ENCODE measurements at regions not wholly inside any gene's neighbourhood (a gene's known extent, or its start where the extent isn't known, plus 50 kb on each side); places are given as distances from the start of the nearest gene placed in this dataset.
A peak's percentile ranks its signal among the peaks of the same experiment; 100 is the strongest.
"Not testable (repeated sequence)": the region's sequence is repeated elsewhere in the genome, so short reads cannot be mapped to it uniquely, and the experiment has no call there.

GRCh38 chr5:92760550-92760949, 820.5 kb downstream of the NR2F1-AS1 start:
- DNase-seq, result no peak

GRCh38 chr5:92758552-92758951, 822.5 kb downstream of the NR2F1-AS1 start:
- no peak for DNase-seq

- no peak for DNase-seq
Measured at GRCh38 chr5:92749943-92750342, 831.1 kb downstream of the NR2F1-AS1 start.

DNA sequence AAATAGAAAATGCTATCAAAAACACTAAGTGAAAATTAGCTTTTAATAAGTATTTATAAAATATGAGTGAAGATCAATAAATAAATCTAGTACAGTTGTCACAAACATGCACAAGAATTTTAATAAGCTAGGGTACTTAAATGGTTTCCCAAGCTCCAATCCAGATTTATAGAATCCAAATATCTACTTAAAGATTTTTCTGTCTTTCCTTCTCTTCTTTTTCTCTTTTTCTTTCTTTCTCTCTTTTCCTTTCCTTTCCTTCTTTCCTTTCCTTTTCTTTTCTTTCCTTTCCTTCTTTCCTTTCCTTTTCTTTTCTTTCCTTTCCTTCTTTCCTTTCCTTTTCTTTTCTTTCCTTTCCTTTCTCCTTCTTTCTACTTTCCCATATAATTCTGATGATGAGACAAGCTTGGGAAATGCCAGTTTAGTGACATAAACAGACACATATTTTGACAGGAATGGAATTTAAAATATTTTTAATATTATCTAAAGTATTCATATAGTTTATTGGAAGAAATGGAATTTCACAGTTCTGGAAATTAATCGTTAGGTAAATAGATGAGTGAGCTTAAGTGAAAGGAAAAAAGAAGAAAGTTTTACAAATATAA, 832.8 kb downstream of the NR2F1-AS1 start:
- DNase-seq, result no peak

- DNase-seq, result no peak
Measured at GRCh38 chr5:92741906-92742305, 839.1 kb downstream of the NR2F1-AS1 start.

GRCh38 chr5:92734211-92734940, 846.6 kb downstream of the NR2F1-AS1 start:
- DNase-seq, result no peak

GRCh38 chr5:92730486-92730885, 850.5 kb downstream of the NR2F1-AS1 start:
- DNase-seq, result no peak

GRCh38 chr5:92729088-92729487, 851.9 kb downstream of the NR2F1-AS1 start:
- DNase-seq, result no peak

DNA sequence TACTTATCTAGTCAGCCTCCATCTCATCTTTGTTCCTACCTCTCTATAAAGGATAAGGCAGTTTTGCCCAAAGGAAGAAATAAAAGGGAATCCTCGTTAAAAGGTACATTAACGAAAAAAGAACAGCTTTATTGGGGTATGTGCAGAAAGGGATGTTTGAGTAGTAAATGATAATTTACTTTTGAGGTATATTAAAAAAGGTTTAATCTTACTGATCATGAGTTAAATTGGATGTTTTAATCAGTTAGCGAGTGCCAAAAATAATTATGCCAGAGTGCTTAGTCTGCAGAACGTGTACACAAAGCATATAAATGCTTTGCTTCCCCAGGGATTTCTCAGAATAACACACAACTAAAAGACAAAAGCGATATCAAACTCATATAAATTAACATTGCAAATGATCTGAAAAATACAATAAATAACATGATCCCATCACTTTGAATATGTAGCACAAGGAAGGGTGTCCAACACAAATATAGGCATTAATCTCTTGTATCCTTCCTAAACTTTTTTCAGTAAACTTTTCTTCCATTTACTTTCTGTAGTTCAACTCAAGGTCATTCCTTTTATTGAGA, 865.0 kb downstream of the NR2F1-AS1 start:
- no peak for DNase-seq

- DNase-seq, result no peak
Measured at GRCh38 chr5:92713826-92714225, 867.2 kb downstream of the NR2F1-AS1 start.

- DNase-seq, result no peak
Measured at GRCh38 chr5:92713335-92713743, 867.7 kb downstream of the NR2F1-AS1 start.

DNA sequence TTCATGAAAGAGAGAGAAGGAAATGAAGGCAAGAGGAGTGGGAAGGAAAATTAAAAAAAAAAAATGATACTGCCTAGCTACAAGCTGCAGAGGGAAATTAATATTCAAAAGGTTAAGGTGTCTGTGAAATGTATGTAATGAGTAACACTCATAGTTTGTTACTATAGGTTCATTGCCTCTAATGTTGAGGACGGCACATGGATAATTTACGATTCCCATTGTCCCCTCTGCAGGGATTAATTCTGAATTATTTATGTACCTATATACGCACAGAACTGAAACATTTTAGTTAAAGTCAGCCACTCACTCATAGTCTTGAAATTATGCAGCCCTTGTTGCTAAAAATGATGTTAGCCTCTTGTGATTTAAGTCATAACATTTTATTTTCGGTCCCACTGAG, 869.1 kb downstream of the NR2F1-AS1 start:
- DNase-seq, result no peak

DNA sequence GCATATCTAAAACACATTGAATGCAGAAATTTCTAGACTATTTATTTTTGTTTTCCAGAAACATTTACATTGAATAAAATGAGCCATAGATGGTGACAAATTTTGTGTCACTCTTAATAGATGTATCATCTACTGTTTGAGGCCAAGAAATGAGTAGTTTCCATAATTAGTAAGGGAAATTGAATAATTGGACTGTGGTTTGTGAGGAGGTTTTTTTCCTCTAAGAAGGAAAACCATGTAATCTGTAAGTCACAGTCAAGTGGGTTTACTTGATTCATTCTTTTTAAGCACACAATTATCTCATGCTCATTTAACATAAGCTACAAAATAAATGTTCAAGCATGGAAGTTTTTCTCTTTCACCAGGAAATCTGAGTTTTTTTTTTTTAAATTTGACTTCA, 876.4 kb downstream of the NR2F1-AS1 start:
- no peak for DNase-seq

GRCh38 chr5:92703976-92704375, 877.0 kb downstream of the NR2F1-AS1 start:
- DNase-seq, result no peak

DNA sequence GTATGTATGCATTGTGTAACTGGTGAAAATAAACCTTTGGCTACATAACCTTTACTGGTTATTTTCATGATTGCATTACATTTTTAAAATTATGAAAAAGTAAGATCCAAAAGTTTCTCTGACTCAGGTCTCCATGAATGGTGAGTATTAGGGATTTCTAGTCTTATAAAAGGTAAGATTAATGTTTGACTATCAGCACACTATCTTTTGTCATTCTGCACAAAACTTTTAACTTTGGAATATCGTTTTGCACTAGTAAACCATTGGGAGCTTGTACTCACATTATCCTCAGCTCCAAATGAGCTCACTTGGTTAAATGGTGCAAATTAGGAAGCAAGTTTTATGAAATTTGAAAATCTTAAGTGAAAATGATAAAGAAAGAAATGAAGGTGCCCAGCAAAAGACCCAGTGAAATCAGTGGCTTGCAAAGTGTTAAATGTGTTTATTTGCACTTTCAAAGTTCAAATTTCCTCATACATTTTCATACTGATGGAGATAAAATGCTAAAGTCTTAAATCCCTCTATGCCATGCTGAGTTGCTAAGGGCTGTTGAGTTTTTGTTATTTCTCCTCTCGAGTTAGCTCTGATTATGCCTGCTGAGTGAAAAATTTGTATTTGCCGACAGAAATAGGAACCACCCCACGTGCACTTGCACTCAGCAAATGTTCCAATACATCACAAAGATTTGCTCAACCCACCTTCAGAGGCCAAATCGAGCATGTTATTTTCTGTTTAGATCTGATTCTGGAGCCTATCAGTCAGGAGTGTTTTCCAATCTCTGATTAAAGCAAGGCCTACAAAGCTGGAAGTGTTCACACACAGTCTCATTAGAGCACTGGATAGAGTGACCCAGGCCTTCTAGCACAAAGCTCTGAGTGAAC, 885.7 kb downstream of the NR2F1-AS1 start:
- DNase-seq, result no peak

GRCh38 chr5:92694067-92694466, 887.0 kb downstream of the NR2F1-AS1 start:
- no peak for DNase-seq

- not testable (repeated sequence) for DNase-seq
Measured at GRCh38 chr5:92691955-92692354, 889.1 kb downstream of the NR2F1-AS1 start.

DNA sequence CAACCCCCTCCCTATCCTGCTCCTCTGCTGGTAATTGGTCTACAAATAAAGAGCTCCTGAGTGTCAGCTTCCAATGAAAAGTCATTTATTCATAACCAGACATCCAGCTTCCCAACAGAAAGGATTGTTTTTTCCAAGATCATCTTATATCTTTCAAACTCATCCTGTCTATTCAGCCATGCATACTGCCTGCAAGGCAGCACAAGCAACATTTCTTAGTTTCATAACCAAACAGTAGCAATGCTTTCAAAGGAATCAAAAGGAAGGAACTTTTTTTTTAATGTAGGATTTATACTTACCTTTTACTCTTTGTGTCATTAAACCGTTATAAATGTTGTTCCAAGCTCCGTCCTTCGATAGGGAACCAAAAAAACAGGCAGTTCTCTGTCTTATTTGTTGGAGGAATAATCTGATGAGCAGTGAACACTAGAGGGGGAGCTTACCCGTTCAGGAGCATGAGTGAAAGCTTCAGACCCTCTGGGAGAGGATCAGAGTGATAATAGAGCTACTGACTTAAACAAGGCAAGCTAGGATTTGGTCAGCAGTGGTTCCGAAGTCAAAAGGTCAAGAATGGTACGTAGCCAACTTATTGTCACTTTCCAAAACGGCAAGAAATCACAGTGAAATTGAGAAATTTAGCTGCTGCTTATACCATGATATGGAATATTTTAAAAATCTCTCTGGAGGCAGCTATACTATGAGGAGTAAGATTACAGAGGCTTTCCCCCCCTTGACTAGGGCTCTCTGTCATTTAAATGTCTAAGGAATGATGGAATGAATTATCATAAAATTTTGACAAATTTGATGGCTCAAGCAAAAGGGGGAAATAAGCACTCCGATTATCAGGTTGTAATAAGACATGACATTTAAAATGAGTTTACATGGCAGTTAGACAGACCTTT, 892.9 kb downstream of the NR2F1-AS1 start:
- peak in 1 of 2 donors; percentile 46 for DNase-seq

- DNase-seq, result peak in 1 of 2 donors; percentile 4
Measured at GRCh38 chr5:92678640-92679039, 902.4 kb downstream of the NR2F1-AS1 start.

DNA sequence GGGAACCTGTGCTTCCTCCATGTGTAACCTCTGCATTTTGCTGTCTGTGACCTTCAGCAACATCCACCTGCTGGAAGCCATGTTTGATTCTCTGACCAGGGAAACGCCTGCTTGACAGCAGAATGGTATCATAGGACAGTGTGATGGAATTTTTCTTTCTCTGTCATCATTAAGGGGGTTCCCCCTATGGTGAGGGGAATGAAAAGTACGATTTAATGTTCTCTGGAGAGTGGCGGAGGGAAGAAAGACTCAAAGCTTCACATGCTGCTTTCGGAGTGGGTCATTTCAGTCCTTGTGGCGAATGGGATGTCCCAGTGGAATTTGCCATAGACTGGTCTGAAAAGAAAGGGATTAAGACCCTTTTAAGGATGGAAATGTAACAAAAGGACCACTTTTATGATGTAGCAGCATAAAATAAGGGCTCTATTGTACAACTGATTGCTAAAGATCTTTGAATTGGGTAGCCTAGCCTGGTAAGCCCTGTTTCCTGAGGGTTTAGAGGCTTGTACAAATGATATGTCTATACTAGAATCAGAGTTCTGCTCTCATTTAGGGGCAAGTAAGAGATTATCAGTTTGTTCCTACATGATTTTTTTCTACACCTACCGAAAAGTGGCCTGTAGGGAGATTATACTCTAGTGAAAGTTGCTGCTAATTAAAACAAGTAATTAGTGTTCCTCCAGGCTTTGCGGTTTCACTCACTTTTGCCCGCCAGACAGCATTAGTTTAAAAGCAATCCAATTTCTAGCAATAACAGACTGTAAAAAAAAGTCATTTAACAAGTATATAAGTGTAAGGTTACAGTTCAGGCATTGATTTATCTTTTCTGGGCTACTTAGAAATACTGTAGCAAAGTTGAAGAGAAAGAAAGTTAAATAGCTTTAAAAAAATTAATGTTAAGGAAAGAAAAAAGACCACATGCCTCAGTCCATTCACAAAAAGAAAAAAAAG, 904.5 kb downstream of the NR2F1-AS1 start:
- DNase-seq, result no peak

DNA sequence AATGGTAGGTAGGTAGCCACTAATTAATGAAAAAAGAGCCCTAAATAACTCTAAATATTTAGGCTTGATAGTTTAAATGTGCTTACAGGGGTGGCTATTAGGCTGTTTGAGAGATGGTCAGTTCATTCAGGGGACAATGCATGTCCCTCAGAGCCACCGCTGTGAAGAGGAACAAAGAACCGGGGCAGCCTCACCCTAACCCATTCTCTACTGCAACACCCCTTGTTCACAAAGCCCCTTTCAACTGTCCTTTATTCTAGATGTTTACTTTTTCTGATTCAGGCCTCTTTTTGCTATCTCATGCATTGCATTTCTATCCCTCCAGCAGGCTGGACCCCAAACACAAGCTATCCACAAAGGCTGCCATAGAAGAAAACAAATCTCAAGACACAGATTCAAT, 906.7 kb downstream of the NR2F1-AS1 start:
- no peak for DNase-seq

Data from hippocampal formation (tissue), 2 donors.